ENCODE measurements at regions not wholly inside any gene's neighbourhood (a gene's known extent, or its start where the extent isn't known, plus 50 kb on each side); places are given as distances from the start of the nearest gene placed in this dataset.

DNA sequence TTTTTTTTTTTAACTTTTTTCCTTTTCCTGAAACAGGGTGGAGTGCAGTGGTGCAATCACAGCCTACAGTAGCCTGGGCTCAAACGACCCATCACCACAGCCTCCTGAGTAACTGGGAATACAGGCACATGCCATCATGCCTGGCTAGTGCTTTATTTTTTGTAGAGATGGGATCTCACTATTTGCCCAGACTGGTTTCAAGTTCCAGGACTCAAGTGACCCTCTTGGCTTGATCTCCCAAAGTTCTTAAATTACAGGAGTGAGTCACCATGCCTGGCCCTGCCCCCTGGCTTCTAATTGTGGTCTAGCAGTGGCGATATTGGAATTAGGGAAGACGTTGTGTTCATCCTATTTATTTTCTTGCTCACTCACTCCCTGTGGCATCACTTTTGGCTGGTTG is 1138.4 kb downstream of the SI start:
- no peaks in the 10 kb centered on the region for H3K9me3 Mint-ChIP-seq (ENCODE audit: insufficient read depth)
- H3K4me3 ChIP-seq (ENCODE audit: control extremely low read depth in 1 of 5, extremely low read depth in 1 of 5, insufficient read depth in 1 of 5, low read depth in 2 of 5, low read length in 4 of 5): no peak overlapping the region
- CTCF ChIA-PET: no interaction called here
- POLR2A ChIA-PET: no interaction called here
- TF ChIP-seq, protein P1, sequence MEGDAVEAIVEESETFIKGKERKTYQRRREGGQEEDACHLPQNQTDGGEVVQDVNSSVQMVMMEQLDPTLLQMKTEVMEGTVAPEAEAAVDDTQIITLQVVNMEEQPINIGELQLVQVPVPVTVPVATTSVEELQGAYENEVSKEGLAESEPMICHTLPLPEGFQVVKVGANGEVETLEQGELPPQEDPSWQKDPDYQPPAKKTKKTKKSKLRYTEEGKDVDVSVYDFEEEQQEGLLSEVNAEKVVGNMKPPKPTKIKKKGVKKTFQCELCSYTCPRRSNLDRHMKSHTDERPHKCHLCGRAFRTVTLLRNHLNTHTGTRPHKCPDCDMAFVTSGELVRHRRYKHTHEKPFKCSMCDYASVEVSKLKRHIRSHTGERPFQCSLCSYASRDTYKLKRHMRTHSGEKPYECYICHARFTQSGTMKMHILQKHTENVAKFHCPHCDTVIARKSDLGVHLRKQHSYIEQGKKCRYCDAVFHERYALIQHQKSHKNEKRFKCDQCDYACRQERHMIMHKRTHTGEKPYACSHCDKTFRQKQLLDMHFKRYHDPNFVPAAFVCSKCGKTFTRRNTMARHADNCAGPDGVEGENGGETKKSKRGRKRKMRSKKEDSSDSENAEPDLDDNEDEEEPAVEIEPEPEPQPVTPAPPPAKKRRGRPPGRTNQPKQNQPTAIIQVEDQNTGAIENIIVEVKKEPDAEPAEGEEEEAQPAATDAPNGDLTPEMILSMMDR (IDR thresholded peaks at IDR 0.05): no peak
- no peak for TF ChIP-seq EZH2 (IDR thresholded peaks at IDR 0.05; ENCODE audit: borderline replicate concordance, insufficient read depth, low read depth, low read length, poor library complexity, severe bottlenecking)
- no peaks in the 10 kb centered on the region for H4K20me1 ChIP-seq (ENCODE audit: control insufficient read depth, insufficient read depth, low read length, poor library complexity, severe bottlenecking)
- no peak overlapping the region for H3K4me3 Mint-ChIP-seq
- no peaks in the 10 kb centered on the region for H3K36me3 ChIP-seq (replicated peaks in 1 of 2; ENCODE audit: control extremely low read depth in 1 of 2, control insufficient read depth in 1 of 2, extremely low read depth in 1 of 2, insufficient read depth in 2 of 2, low read length in 1 of 2)
- H3K9ac ChIP-seq (ENCODE audit: low read length): no peak overlapping the region
- no peaks in the 10 kb centered on the region for H3K4me1 Mint-ChIP-seq
- H2AFZ ChIP-seq (ENCODE audit: insufficient read depth, low read depth, low read length, poor library complexity, severe bottlenecking): no peak overlapping the region
- H3K4me1 ChIP-seq (ENCODE audit: control insufficient read depth in 2 of 2, insufficient read depth in 2 of 2, low read length in 2 of 2): no peaks in the 10 kb centered on the region
- H3K27me3 Mint-ChIP-seq: no peaks in the 10 kb centered on the region
- ATAC-seq (ENCODE audit: low read depth): no peak
- no CpG with 5 or more reads among the region's 3 CpGs for WGBS (ENCODE audit: insufficient coverage)
- H3K9me3 ChIP-seq (ENCODE audit: control extremely low read depth in 1 of 3, control insufficient read depth in 2 of 3, insufficient read depth in 1 of 3, low read length in 2 of 3): peaks cover 0 to 3% (median 0%) of the 10 kb centered on the region in 3 donors
- H3K27ac Mint-ChIP-seq: no peak overlapping the region
- intact Hi-C loops (cut with micrococcal nuclease): no loop called here
- H3K27me3 ChIP-seq (replicated peaks in 1 of 4; ENCODE audit: control extremely low read depth in 1 of 4, control insufficient read depth in 3 of 4, insufficient read depth in 4 of 4, low read length in 3 of 4): no peaks in the 10 kb centered on the region
- no peak overlapping the region for H3K27ac ChIP-seq (ENCODE audit: low read length in 2 of 2)
- DNase-seq: no peak
- no peaks in the 10 kb centered on the region for H3K79me2 ChIP-seq (ENCODE audit: control insufficient read depth, insufficient read depth, low read length)
- H3K4me2 ChIP-seq (replicated peaks; ENCODE audit: low read depth, low read length, poor library complexity, severe bottlenecking): no peak overlapping the region

DNA sequence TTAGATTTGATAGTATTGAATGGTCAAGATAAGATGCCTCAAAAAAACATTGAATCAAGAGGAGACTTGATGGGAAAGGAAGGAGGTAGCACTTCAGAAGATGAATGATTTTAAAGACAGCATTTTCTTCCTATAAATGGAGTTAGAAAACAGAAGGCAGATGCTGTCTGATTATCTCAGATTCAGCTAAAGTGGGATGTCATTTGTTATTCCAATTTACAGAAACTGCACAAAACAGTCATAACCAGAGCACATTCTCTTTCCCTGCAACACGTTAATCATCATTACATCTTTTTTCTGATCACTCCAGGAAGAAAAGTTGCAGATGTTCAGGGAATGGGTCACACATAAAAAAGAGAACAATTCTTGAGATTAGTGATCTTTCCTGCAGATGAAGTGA is 1141.8 kb downstream of the SI start:
- TF ChIP-seq, protein P1 (IDR thresholded peaks at IDR 0.05): no peak
- TF ChIP-seq EZH2 (IDR thresholded peaks at IDR 0.05; ENCODE audit: borderline replicate concordance, insufficient read depth, low read depth, low read length, poor library complexity, severe bottlenecking): no peak
- H3K9me3 ChIP-seq (ENCODE audit: control extremely low read depth in 1 of 3, control insufficient read depth in 2 of 3, insufficient read depth in 1 of 3, low read length in 2 of 3): peaks cover 0 to 3% (median 0%) of the 10 kb centered on the region in 3 donors
- intact Hi-C loops (cut with micrococcal nuclease): no loop called here
- H3K4me1 Mint-ChIP-seq: no peaks in the 10 kb centered on the region
- no peak overlapping the region for H3K4me2 ChIP-seq (replicated peaks; ENCODE audit: low read depth, low read length, poor library complexity, severe bottlenecking)
- no peaks in the 10 kb centered on the region for H3K79me2 ChIP-seq (ENCODE audit: control insufficient read depth, insufficient read depth, low read length)
- H3K27me3 Mint-ChIP-seq: no peaks in the 10 kb centered on the region
- no peak for ATAC-seq (ENCODE audit: low read depth)
- H3K27me3 ChIP-seq (replicated peaks in 1 of 4; ENCODE audit: control extremely low read depth in 1 of 4, control insufficient read depth in 3 of 4, insufficient read depth in 4 of 4, low read length in 3 of 4): no peaks in the 10 kb centered on the region
- no peak overlapping the region for H3K27ac Mint-ChIP-seq
- no peak overlapping the region for H3K27ac ChIP-seq (ENCODE audit: low read length in 2 of 2)
- WGBS (ENCODE audit: insufficient coverage): no CpG with 5 or more reads among the region's 1 CpG
- no peaks in the 10 kb centered on the region for H3K9me3 Mint-ChIP-seq (ENCODE audit: insufficient read depth)
- H4K20me1 ChIP-seq (ENCODE audit: control insufficient read depth, insufficient read depth, low read length, poor library complexity, severe bottlenecking): no peaks in the 10 kb centered on the region
- no peak overlapping the region for H3K4me3 Mint-ChIP-seq
- ChIA-PET CTCF (no interaction called here), POLR2A (no interaction called here)
- no peak overlapping the region for H3K4me3 ChIP-seq (ENCODE audit: control extremely low read depth in 1 of 5, extremely low read depth in 1 of 5, insufficient read depth in 1 of 5, low read depth in 2 of 5, low read length in 4 of 5)
- H3K4me1 ChIP-seq (ENCODE audit: control insufficient read depth in 2 of 2, insufficient read depth in 2 of 2, low read length in 2 of 2): no peaks in the 10 kb centered on the region
- H3K9ac ChIP-seq (ENCODE audit: low read length): no peak overlapping the region
- no peaks in the 10 kb centered on the region for H3K36me3 ChIP-seq (replicated peaks in 1 of 2; ENCODE audit: control extremely low read depth in 1 of 2, control insufficient read depth in 1 of 2, extremely low read depth in 1 of 2, insufficient read depth in 2 of 2, low read length in 1 of 2)
- DNase-seq: no peak
- no peak overlapping the region for H2AFZ ChIP-seq (ENCODE audit: insufficient read depth, low read depth, low read length, poor library complexity, severe bottlenecking)

All from B cell (primary cell).